GM12891 (cell line): ENCODE measurements at regions not wholly inside any gene's neighbourhood (a gene's known extent, or its start where the extent isn't known, plus 50 kb on each side); places are given as distances from the start of the nearest gene placed in this dataset.

Experiments used
- PAX5 ChIP-seq: IDR thresholded peaks from 2 replicates; pipeline ENCODE4 v1.6.1; 2011; ENCODE audit warnings: low read length, moderate library complexity, mild to moderate bottlenecking; ENCODE audit not compliant: insufficient read depth, severe bottlenecking
- POLR2A ChIP-seq: IDR thresholded peaks from 2 replicates; pipeline ENCODE4 v1.6.1; 2011; ENCODE audit warnings: low read depth, low read length, control low read depth
- POLR2AphosphoS5 ChIP-seq: IDR thresholded peaks from 2 replicates; pipeline ENCODE4 v1.6.1; 2011; ENCODE audit warnings: low read depth, low read length, control low read depth
- SPI1 ChIP-seq: IDR thresholded peaks from 2 replicates; pipeline ENCODE4 v1.6.1; 2011; ENCODE audit warnings: low read depth, low read length, control low read depth
- TAF1 ChIP-seq: IDR thresholded peaks from 2 replicates; pipeline ENCODE4 v1.6.1; 2011; ENCODE audit warnings: low read depth, low read length, control low read depth

- TF ChIP-seq POLR2A (no peak), POLR2AphosphoS5 (no peak), TAF1 (no peak), SPI1 (no peak), PAX5 (no peak)
Observed at GRCh38 chr2:18659915-18660314, 70.5 kb upstream of the NT5C1B start.
